H1 (cell line): ENCODE measurements at regions not wholly inside any gene's neighbourhood (a gene's known extent, or its start where the extent isn't known, plus 50 kb on each side); places are given as distances from the start of the nearest gene placed in this dataset.

Experiments
- CTCF ChIA-PET: fragments of 300-600 bp; sonication (Branson Sonifier 250); formaldehyde crosslinking; loops from one replicate; lab custom pipeline; 2021; ENCODE audit not compliant: partially characterized antibody; lab: Charles Lee
- POLR2A ChIA-PET: fragments of 300-600 bp; sonication (Branson Sonifier 250); formaldehyde crosslinking; loops from one replicate; lab custom pipeline; 2021; ENCODE audit warnings: inconsistent platforms; ENCODE audit not compliant: partially characterized antibody; lab: Charles Lee
- DNase-seq, 2 experiments: peaks; one replicate each; pipeline versions ENCODE4 v3.0.0 to v3.0.0-alpha.2; 2010 to 2022; ENCODE audit warnings: low spot score in 2 of 2, low read depth in 1 of 2, mixed read lengths in 1 of 2
- FAIRE-seq: peaks from 2 replicates; lab custom pipeline; 2011; peaks lifted over from hg19 to GRCh38; lab: Jason Lieb, UNC
- H2AFZ ChIP-seq: 2 replicates; pipeline ENCODE4 v1.8.1; 2012; ENCODE audit warnings: low read length, inconsistent platforms
- H2AK5ac ChIP-seq: 2 replicates; pipeline ENCODE4 v1.6.1; 2013; ENCODE audit warnings: low read depth, low read length
- H2BK120ac ChIP-seq: replicated peaks from 2 replicates; pipeline ENCODE3; 2013; ENCODE audit warnings: low read depth, low read length, inconsistent platforms
- H2BK12ac ChIP-seq: 2 replicates; pipeline ENCODE4 v1.6.1; 2013; ENCODE audit warnings: low read depth, low read length
- H2BK15ac ChIP-seq: 2 replicates; pipeline ENCODE4 v1.6.1; 2013; ENCODE audit warnings: low read length
- H2BK20ac ChIP-seq: 2 replicates; pipeline ENCODE4 v1.6.1; 2013; ENCODE audit warnings: low read length
- H2BK5ac ChIP-seq: 2 replicates; pipeline ENCODE4 v1.6.1; 2013; ENCODE audit warnings: low read depth, low read length
- H3K14ac ChIP-seq: 2 replicates; pipeline ENCODE4 v1.6.1; 2013; ENCODE audit warnings: inconsistent platforms; ENCODE audit not compliant: insufficient read length
- H3K18ac ChIP-seq: 2 replicates; pipeline ENCODE4 v1.6.1; 2013; ENCODE audit warnings: low read length; ENCODE audit errors: extremely low read depth
- H3K23ac ChIP-seq: 2 replicates; pipeline ENCODE4 v1.6.1; 2013; ENCODE audit warnings: inconsistent platforms; ENCODE audit not compliant: insufficient read length
- H3K23me2 ChIP-seq: 2 replicates; pipeline ENCODE4 v1.6.1; 2013; ENCODE audit warnings: low read depth, low read length
- H3K27ac ChIP-seq: 2 replicates; pipeline ENCODE4 v1.6.1; 2011; ENCODE audit warnings: low read depth, low read length, inconsistent platforms
- H3K27me3 ChIP-seq, 4 experiments: replicated peaks in 1 of 4; 1 replicate in 1 of 4; 2 replicates in 3 of 4; pipeline versions ENCODE4 v1.6.1 to v1.8.1; 2011 to 2013; ENCODE audit warnings: low read length in 3 of 4, mild to moderate bottlenecking in 3 of 4, inconsistent platforms in 2 of 4, mixed read lengths in 2 of 4, moderate library complexity in 1 of 4; ENCODE audit not compliant: control insufficient read depth in 3 of 4, insufficient read depth in 3 of 4; ENCODE audit errors: extremely low read depth in 1 of 4
- H3K36me3 ChIP-seq, 4 experiments: 2 replicates each; pipeline versions ENCODE4 v1.6.1 to v1.8.1; 2011 to 2013; ENCODE audit warnings: mild to moderate bottlenecking in 4 of 4, low read length in 3 of 4, moderate library complexity in 2 of 4, control low read depth in 1 of 4, inconsistent platforms in 1 of 4; ENCODE audit not compliant: insufficient read depth in 4 of 4, control insufficient read depth in 2 of 4
- H3K4ac ChIP-seq: replicated peaks from 2 replicates; pipeline ENCODE3; 2013; ENCODE audit warnings: low read length, low read depth, mixed read lengths, inconsistent platforms; ENCODE audit not compliant: insufficient read length
- H3K4me1 ChIP-seq, 4 experiments: replicated peaks in 1 of 4; 1 replicate in 1 of 4; 2 replicates in 3 of 4; pipeline versions ENCODE4 v1.6.1 to v1.8.1; 2011 to 2013; ENCODE audit warnings: low read length in 3 of 4, inconsistent platforms in 2 of 4, mixed read lengths in 1 of 4; ENCODE audit not compliant: insufficient read depth in 4 of 4, control insufficient read depth in 3 of 4
- H3K4me2 ChIP-seq, 2 experiments: 2 replicates each; pipeline versions ENCODE4 v1.6.1 to v1.8.1; 2011 to 2013; ENCODE audit warnings: low read depth in 2 of 2, low read length in 2 of 2, control low read depth in 1 of 2, inconsistent platforms in 1 of 2, mild to moderate bottlenecking in 1 of 2; ENCODE audit not compliant: insufficient read depth in 1 of 2
- H3K4me3 ChIP-seq, 4 experiments: fragments of 200-600, 300-600 bp in 1 of 4; sonication (generic), shearing (Covaris generic), sonication (Bioruptor Twin) in 1 of 4; 2 replicates each; pipeline versions ENCODE4 v1.5.1 to v1.8.1; 2011 to 2016; ENCODE audit warnings: low read length in 4 of 4, low read depth in 3 of 4, control low read depth in 2 of 4, inconsistent platforms in 2 of 4, mild to moderate bottlenecking in 2 of 4, mixed read lengths in 1 of 4, moderate library complexity in 1 of 4; ENCODE audit not compliant: insufficient read depth in 2 of 4; ENCODE audit errors: extremely low read depth in 1 of 4
- H3K56ac ChIP-seq: replicated peaks from 2 replicates; pipeline ENCODE3; 2013; ENCODE audit warnings: low read depth, mild to moderate bottlenecking, mixed read lengths, low read length, inconsistent platforms; ENCODE audit not compliant: insufficient read length
- H3K79me1 ChIP-seq: 2 replicates; pipeline ENCODE4 v1.6.1; 2013; ENCODE audit warnings: low read depth, low read length, control low read depth
- H3K79me2 ChIP-seq, 2 experiments: 2 replicates each; pipeline versions ENCODE4 v1.6.1 to v1.8.1; 2012 to 2013; ENCODE audit warnings: low read length in 2 of 2, mild to moderate bottlenecking in 2 of 2, inconsistent platforms in 1 of 2; ENCODE audit not compliant: insufficient read depth in 2 of 2, control insufficient read depth in 1 of 2
- H3K9ac ChIP-seq, 4 experiments: replicated peaks in 1 of 4; 1 replicate in 1 of 4; 2 replicates in 3 of 4; pipeline versions ENCODE4 v1.6.1 to v1.8.1; 2011 to 2013; ENCODE audit warnings: low read depth in 3 of 4, low read length in 3 of 4, control low read depth in 2 of 4, mild to moderate bottlenecking in 2 of 4, moderate library complexity in 2 of 4, inconsistent platforms in 1 of 4; ENCODE audit errors: extremely low read depth in 1 of 4
- H3K9me3 ChIP-seq, 2 experiments: 2 replicates each; pipeline versions ENCODE4 v1.6.1 to v1.8.1; 2012 to 2013; ENCODE audit warnings: mild to moderate bottlenecking in 2 of 2, moderate library complexity in 2 of 2, control low read depth in 1 of 2, inconsistent platforms in 1 of 2, low read depth in 1 of 2, low read length in 1 of 2, mixed read lengths in 1 of 2; ENCODE audit not compliant: insufficient read depth in 2 of 2
- H4K20me1 ChIP-seq, 2 experiments: replicated peaks in 1 of 2; 2 replicates each; pipeline versions ENCODE3 to v1.8.1; 2011 to 2013; ENCODE audit warnings: inconsistent platforms in 2 of 2, low read length in 2 of 2, mild to moderate bottlenecking in 1 of 2; ENCODE audit not compliant: insufficient read depth in 2 of 2, control insufficient read depth in 1 of 2
- H4K5ac ChIP-seq: 2 replicates; pipeline ENCODE4 v1.6.1; 2013; ENCODE audit warnings: low read length, low read depth, mixed read lengths, inconsistent platforms; ENCODE audit not compliant: insufficient read length
- H4K8ac ChIP-seq: 2 replicates; pipeline ENCODE4 v1.8.0; 2013; ENCODE audit warnings: mild to moderate bottlenecking, moderate library complexity, low read length, inconsistent platforms; ENCODE audit not compliant: insufficient read depth; ENCODE audit errors: extremely low read depth
- H4K91ac ChIP-seq: replicated peaks from 2 replicates; pipeline ENCODE3; 2013; ENCODE audit warnings: low read length, mixed read lengths, inconsistent platforms; ENCODE audit not compliant: insufficient read length
- CBX5 ChIP-seq: fragments of 300-800, 300-1000 bp; sonication (generic); IDR thresholded peaks from 2 replicates; pipeline ENCODE4 v1.7.1; 2016; ENCODE audit warnings: antibody characterized with exemption, low read length, low read depth
- CEBPB ChIP-seq: IDR thresholded peaks from 2 replicates; pipeline ENCODE4 v1.6.1; 2012; ENCODE audit warnings: low read depth, low read length
- CHD2 ChIP-seq: IDR thresholded peaks from 2 replicates; pipeline ENCODE4 v1.6.1; 2012; ENCODE audit warnings: low read length, improper control_type of control experiment
- CREB1 ChIP-seq: IDR thresholded peaks from 2 replicates; pipeline ENCODE4 v1.6.1; 2012; ENCODE audit warnings: inconsistent platforms
- CTBP2 ChIP-seq: IDR thresholded peaks from 2 replicates; pipeline ENCODE4 v1.7.0; 2011; ENCODE audit warnings: borderline replicate concordance, mild to moderate bottlenecking, moderate library complexity, mixed read lengths, low read length; ENCODE audit not compliant: insufficient read depth, insufficient read length
- JUN ChIP-seq: IDR thresholded peaks from 2 replicates; pipeline ENCODE4 v1.6.1; 2011; ENCODE audit warnings: low read depth, mild to moderate bottlenecking, improper control_type of control experiment, low read length
- PHF8 ChIP-seq: fragments of 200-600 bp; sonication (generic); conservative IDR thresholded peaks from 2 replicates; pipeline ENCODE4 v1.7.1; 2012; ENCODE audit warnings: low read depth, mild to moderate bottlenecking, inconsistent platforms, low read length, moderate library complexity
- RXRA ChIP-seq: IDR thresholded peaks from 2 replicates; pipeline ENCODE4 v1.6.1; 2011; ENCODE audit warnings: low read depth, mild to moderate bottlenecking, low read length, moderate library complexity; ENCODE audit not compliant: insufficient read depth
- SIN3A ChIP-seq, 2 experiments: IDR thresholded peaks in 1 of 2; conservative IDR thresholded peaks in 1 of 2; 2 replicates each; pipeline ENCODE4 v1.6.1; 2011 to 2012; ENCODE audit warnings: low read length in 2 of 2, improper control_type of control experiment in 1 of 2, low read depth in 1 of 2, mild to moderate bottlenecking in 1 of 2
- SIRT6 ChIP-seq: IDR thresholded peaks from one replicate; pipeline ENCODE4 v1.7.1; 2012; ENCODE audit warnings: low read length, inconsistent platforms
- SP1 ChIP-seq: IDR thresholded peaks from 2 replicates; pipeline ENCODE4 v1.6.1; 2011; ENCODE audit warnings: low read depth, low read length
- TCF12 ChIP-seq: IDR thresholded peaks from 2 replicates; pipeline ENCODE4 v1.6.1; 2011; ENCODE audit warnings: low read depth, mild to moderate bottlenecking, low read length
- USF2 ChIP-seq: IDR thresholded peaks from 2 replicates; pipeline ENCODE4 v1.6.1; 2011; ENCODE audit warnings: low read length, improper control_type of control experiment
- YY1 ChIP-seq: IDR thresholded peaks from 2 replicates; pipeline ENCODE4 v1.6.1; 2011; ENCODE audit warnings: low read depth, mild to moderate bottlenecking, low read length
- ZNF274 ChIP-seq: IDR thresholded peaks from 2 replicates; pipeline ENCODE4 v1.7.0; 2012; ENCODE audit warnings: low read length, borderline replicate concordance; ENCODE audit errors: extremely low read depth
- WGBS, 2 experiments: shearing (Covaris generic) in 1 of 2; methylation state at CpG; one replicate each; pipeline versions ENCODE4 v1.1.6 to v1.1.7; 2013 to 2015; ENCODE audit warnings: low lambda C conversion rate in 2 of 2, mixed read lengths in 2 of 2, inconsistent platforms in 1 of 2, low coverage in 1 of 2, missing lambda C conversion rate in 1 of 2; ENCODE audit not compliant: insufficient replicate concordance in 2 of 2, insufficient coverage in 1 of 2, insufficient read length in 1 of 2; ENCODE audit errors: extremely low coverage in 1 of 2, missing lambda C conversion rate in 1 of 2; 5-methylcytosine and 5-hydroxymethylcytosine counted together

- CTCF ChIA-PET: no interaction called here
- 83% methylated on average over 8 of the region's 8 CpGs; no CpG with 5 or more reads in 1 of the 2 experiments for WGBS, 2 experiments
- DNase-seq (no peak), FAIRE-seq (no peak)
- Histone ChIP-seq H3K14ac (no peak overlapping the region), H3K18ac (no peak overlapping the region), H3K27ac (no peak overlapping the region), H3K4ac (no peak overlapping the region), H3K4me1 (no peaks in the 10 kb centered on the region), H4K20me1 (no peaks in the 10 kb centered on the region), H4K8ac (no peak overlapping the region), H3K27me3 (no peaks in the 10 kb centered on the region), H2AK5ac (no peak overlapping the region), H2BK5ac (no peak overlapping the region), H3K4me3 (no peak overlapping the region), H3K79me2 (no peaks in the 10 kb centered on the region), H2BK20ac (no peak overlapping the region), H2BK120ac (no peak overlapping the region), H3K23me2 (no peaks in the 10 kb centered on the region), H2BK15ac (no peak overlapping the region), H3K36me3 (no peaks in the 10 kb centered on the region), H4K91ac (no peak overlapping the region), H3K9ac (no peak overlapping the region), H2AFZ (0 out of 2 replicates have a peak overlapping the region, but pooled peaks have one; percentile 8), H3K79me1 (no peaks in the 10 kb centered on the region), H3K4me2 (no peak overlapping the region), H3K56ac (no peak overlapping the region), H4K5ac (no peak overlapping the region), H3K9me3 (no peaks in the 10 kb centered on the region), H3K23ac (no peak overlapping the region), H2BK12ac (no peak overlapping the region)
- POLR2A ChIA-PET: no interaction called here
- TF ChIP-seq CBX5 (no peak), CEBPB (no peak), SIRT6 (no peak), CREB1 (no peak), YY1 (no peak), USF2 (no peak), SP1 (no peak), TCF12 (no peak), PHF8 (no peak), CHD2 (no peak), ZNF274 (no peak), RXRA (no peak), CTBP2 (no peak), JUN (no peak), SIN3A (conservative IDR thresholded peaks at IDR 0.05 in 1 of 2, IDR thresholded peaks at IDR 0.05 in 1 of 2; ENCODE audit: low read depth in 1 of 2, low read length in 2 of 2) (no peak)
These were observed 373.8 kb upstream of the ARGLU1 start for GRCh38 chr13:106941779-106942178.
